ENCODE measurements at regions not wholly inside any gene's neighbourhood (a gene's known extent, or its start where the extent isn't known, plus 50 kb on each side); places are given as distances from the start of the nearest gene placed in this dataset.
"Not testable (repeated sequence)": the region's sequence is repeated elsewhere in the genome, so short reads cannot be mapped to it uniquely, and the experiment has no call there.

DNA sequence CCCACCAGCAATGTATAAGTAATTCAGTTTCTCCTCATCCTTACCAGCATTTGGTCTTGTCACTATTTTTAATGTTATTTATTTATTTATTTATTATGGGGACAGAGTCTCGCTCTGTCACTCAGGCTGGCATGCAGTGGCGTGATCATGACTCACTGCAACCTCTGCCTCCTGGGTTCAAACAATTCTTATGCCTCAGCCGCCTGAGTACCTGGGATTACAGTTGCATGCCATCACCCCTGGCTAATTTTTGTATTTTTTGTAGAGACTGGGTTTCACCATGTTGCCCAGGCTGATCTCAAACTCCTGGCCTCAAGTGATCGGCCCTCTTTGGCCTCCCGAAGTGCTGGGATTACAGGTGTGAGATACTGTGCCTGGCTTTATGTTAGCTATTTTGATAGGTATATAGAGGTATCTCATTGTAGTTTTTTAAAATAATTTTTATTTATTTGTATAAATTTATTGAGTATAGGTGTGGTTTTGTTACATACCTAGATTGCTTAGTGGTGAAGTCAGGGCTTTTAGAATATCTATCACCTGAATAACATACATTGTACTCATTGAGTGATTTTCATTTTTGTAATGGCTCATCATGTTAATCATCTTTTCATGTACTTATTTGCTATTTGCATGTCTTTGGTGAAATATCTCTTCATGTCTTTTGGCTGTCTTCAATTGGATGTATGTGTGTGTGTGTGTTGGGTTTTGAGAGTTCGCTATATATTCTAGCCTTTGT, 53.3 kb downstream of the TANC2 start:
- no peaks in the 10 kb centered on the region for H3K36me3 Mint-ChIP-seq (ENCODE audit: insufficient read depth)
- DNase-seq (ENCODE audit: low spot score in 2 of 2) (no peak), ATAC-seq (replicated peaks; ENCODE audit: extremely low read depth, poor library complexity, severe bottlenecking) (no peak)
- H3K27me3 Mint-ChIP-seq, result no peaks in the 10 kb centered on the region
- no peak overlapping the region for H3K4me3 Mint-ChIP-seq
- no peaks in the 10 kb centered on the region for H3K9me3 Mint-ChIP-seq
- peaks cover 9% of the 10 kb centered on the region for H3K4me1 Mint-ChIP-seq
- no peak overlapping the region for H3K27ac Mint-ChIP-seq (ENCODE audit: low read depth)

DNA sequence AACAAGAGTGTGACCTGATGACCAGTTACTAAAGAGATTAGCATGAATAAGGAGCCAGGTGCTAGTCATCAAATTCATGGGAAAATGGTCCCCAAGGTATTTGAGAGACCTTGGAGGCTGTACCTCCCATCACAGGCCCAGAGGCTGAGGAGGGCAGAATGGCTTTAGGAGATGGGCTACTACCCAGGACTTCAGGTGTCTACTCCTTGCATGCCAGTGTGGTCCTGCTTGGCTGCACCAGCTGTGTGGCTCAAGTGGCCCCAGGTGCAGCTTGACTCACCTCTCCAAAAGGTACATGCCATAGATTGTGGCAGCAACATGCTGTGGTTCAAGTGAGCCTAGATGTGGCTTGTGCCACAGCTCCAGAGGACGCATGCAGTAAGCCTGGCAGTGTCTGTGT, 56.5 kb downstream of the TANC2 start:
- Mint-ChIP-seq H3K4me1 (peaks cover 9% of the 10 kb centered on the region), H3K4me3 (no peak overlapping the region), H3K27ac (ENCODE audit: low read depth) (no peak overlapping the region), H3K27me3 (no peaks in the 10 kb centered on the region), H3K9me3 (no peaks in the 10 kb centered on the region), H3K36me3 (ENCODE audit: insufficient read depth) (no peaks in the 10 kb centered on the region)
- no peak for ATAC-seq (replicated peaks; ENCODE audit: extremely low read depth, poor library complexity, severe bottlenecking)
- no peak for DNase-seq (ENCODE audit: low spot score in 2 of 2)

- H3K27me3 Mint-ChIP-seq, result no peaks in the 10 kb centered on the region
- no peaks in the 10 kb centered on the region for H3K9me3 Mint-ChIP-seq
- H3K36me3 Mint-ChIP-seq (ENCODE audit: insufficient read depth), result no peaks in the 10 kb centered on the region
- no peak for DNase-seq (ENCODE audit: low spot score in 2 of 2)
- H3K4me1 Mint-ChIP-seq, result peaks cover 9% of the 10 kb centered on the region
- no peak for ATAC-seq (replicated peaks; ENCODE audit: extremely low read depth, poor library complexity, severe bottlenecking)
- H3K4me3 Mint-ChIP-seq, result no peak overlapping the region
- no peak overlapping the region for H3K27ac Mint-ChIP-seq (ENCODE audit: low read depth)
Measured at GRCh38 chr17:63023049-63023448, 57.0 kb downstream of the TANC2 start.

GRCh38 chr17:63024201-63024600, 58.2 kb downstream of the TANC2 start:
- Mint-ChIP-seq H3K4me3 (no peak overlapping the region), H3K36me3 (ENCODE audit: insufficient read depth) (no peaks in the 10 kb centered on the region), H3K27me3 (no peaks in the 10 kb centered on the region), H3K4me1 (peaks cover 9% of the 10 kb centered on the region), H3K9me3 (no peaks in the 10 kb centered on the region), H3K27ac (ENCODE audit: low read depth) (no peak overlapping the region)
- no peak for DNase-seq (ENCODE audit: low spot score in 2 of 2)
- no peak for ATAC-seq (replicated peaks; ENCODE audit: extremely low read depth, poor library complexity, severe bottlenecking)

- Mint-ChIP-seq H3K9me3 (no peaks in the 10 kb centered on the region), H3K27me3 (no peaks in the 10 kb centered on the region), H3K4me1 (peaks cover 9% of the 10 kb centered on the region), H3K27ac (ENCODE audit: low read depth) (no peak overlapping the region), H3K36me3 (ENCODE audit: insufficient read depth) (no peaks in the 10 kb centered on the region), H3K4me3 (no peak overlapping the region)
- ATAC-seq (replicated peaks; ENCODE audit: extremely low read depth, poor library complexity, severe bottlenecking), result no peak
- DNase-seq (ENCODE audit: low spot score in 2 of 2), result no peak
Measured at GRCh38 chr17:63024716-63025115, 58.7 kb downstream of the TANC2 start.

DNA sequence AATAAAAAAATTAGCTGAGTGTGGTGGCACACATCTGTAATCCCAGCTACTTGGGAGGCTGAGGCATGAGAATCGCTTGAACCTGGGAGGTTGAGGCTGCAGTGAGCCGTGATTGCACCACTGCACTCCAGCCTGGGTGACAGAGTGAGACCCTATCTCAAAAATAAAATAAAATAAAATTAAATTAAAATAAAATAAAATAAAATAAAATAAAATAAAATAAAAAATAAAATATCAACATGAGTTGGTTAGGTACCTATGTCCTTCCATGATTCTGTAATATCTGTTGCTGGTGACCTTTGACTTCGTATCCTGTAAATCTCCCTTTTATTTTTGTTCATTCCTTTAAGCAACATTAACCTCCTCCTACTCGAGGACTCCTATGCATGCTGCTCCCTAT, 59.6 kb downstream of the TANC2 start:
- not testable (repeated sequence) for H3K4me1 Mint-ChIP-seq; DNase-seq (ENCODE audit: low spot score in 2 of 2); ATAC-seq (replicated peaks; ENCODE audit: extremely low read depth, poor library complexity, severe bottlenecking); H3K27me3 Mint-ChIP-seq; H3K36me3 Mint-ChIP-seq (ENCODE audit: insufficient read depth); H3K9me3 Mint-ChIP-seq; H3K4me3 Mint-ChIP-seq; H3K27ac Mint-ChIP-seq (ENCODE audit: low read depth)

GRCh38 chr17:63029541-63029940, 63.5 kb downstream of the TANC2 start:
- peaks cover 3% of the 10 kb centered on the region for H3K36me3 Mint-ChIP-seq (ENCODE audit: insufficient read depth)
- peaks cover 5% of the 10 kb centered on the region for H3K9me3 Mint-ChIP-seq
- H3K4me3 Mint-ChIP-seq, result no peak overlapping the region
- DNase-seq (ENCODE audit: low spot score in 2 of 2) (no peak), ATAC-seq (replicated peaks; ENCODE audit: extremely low read depth, poor library complexity, severe bottlenecking) (no peak)
- H3K27me3 Mint-ChIP-seq, result no peaks in the 10 kb centered on the region
- H3K4me1 Mint-ChIP-seq, result no peaks in the 10 kb centered on the region
- H3K27ac Mint-ChIP-seq (ENCODE audit: low read depth), result no peak overlapping the region

- H3K4me1 Mint-ChIP-seq, result peaks cover 9% of the 10 kb centered on the region
- H3K36me3 Mint-ChIP-seq (ENCODE audit: insufficient read depth), result peaks cover 3% of the 10 kb centered on the region
- no peak for DNase-seq (ENCODE audit: low spot score in 2 of 2)
- no peak overlapping the region for H3K27ac Mint-ChIP-seq (ENCODE audit: low read depth)
- H3K27me3 Mint-ChIP-seq, result no peaks in the 10 kb centered on the region
- H3K9me3 Mint-ChIP-seq, result peaks cover 5% of the 10 kb centered on the region
- no peak for ATAC-seq (replicated peaks; ENCODE audit: extremely low read depth, poor library complexity, severe bottlenecking)
- H3K4me3 Mint-ChIP-seq, result no peak overlapping the region
Measured at GRCh38 chr17:63032142-63032541, 66.1 kb downstream of the TANC2 start.

- no peak overlapping the region for H3K4me3 Mint-ChIP-seq
- DNase-seq (ENCODE audit: low spot score in 2 of 2) (no peak), ATAC-seq (replicated peaks; ENCODE audit: extremely low read depth, poor library complexity, severe bottlenecking) (no peak)
- H3K27me3 Mint-ChIP-seq, result no peaks in the 10 kb centered on the region
- peak overlapping the region; percentile 3 for H3K27ac Mint-ChIP-seq (ENCODE audit: low read depth)
- H3K9me3 Mint-ChIP-seq, result peaks cover 5% of the 10 kb centered on the region
- peaks cover 3% of the 10 kb centered on the region for H3K36me3 Mint-ChIP-seq (ENCODE audit: insufficient read depth)
- H3K4me1 Mint-ChIP-seq, result peaks cover 9% of the 10 kb centered on the region
Measured at GRCh38 chr17:63033142-63033541, 67.1 kb downstream of the TANC2 start.

- peaks cover 5% of the 10 kb centered on the region for H3K9me3 Mint-ChIP-seq
- H3K27me3 Mint-ChIP-seq, result no peaks in the 10 kb centered on the region
- no peak overlapping the region for H3K4me3 Mint-ChIP-seq
- ATAC-seq (replicated peaks; ENCODE audit: extremely low read depth, poor library complexity, severe bottlenecking) (no peak), DNase-seq (ENCODE audit: low spot score in 2 of 2) (no peak)
- peaks cover 3% of the 10 kb centered on the region for H3K36me3 Mint-ChIP-seq (ENCODE audit: insufficient read depth)
- H3K27ac Mint-ChIP-seq (ENCODE audit: low read depth), result no peak overlapping the region
- peaks cover 14% of the 10 kb centered on the region for H3K4me1 Mint-ChIP-seq
Measured at GRCh38 chr17:63035271-63035670, 69.2 kb downstream of the TANC2 start.

DNA sequence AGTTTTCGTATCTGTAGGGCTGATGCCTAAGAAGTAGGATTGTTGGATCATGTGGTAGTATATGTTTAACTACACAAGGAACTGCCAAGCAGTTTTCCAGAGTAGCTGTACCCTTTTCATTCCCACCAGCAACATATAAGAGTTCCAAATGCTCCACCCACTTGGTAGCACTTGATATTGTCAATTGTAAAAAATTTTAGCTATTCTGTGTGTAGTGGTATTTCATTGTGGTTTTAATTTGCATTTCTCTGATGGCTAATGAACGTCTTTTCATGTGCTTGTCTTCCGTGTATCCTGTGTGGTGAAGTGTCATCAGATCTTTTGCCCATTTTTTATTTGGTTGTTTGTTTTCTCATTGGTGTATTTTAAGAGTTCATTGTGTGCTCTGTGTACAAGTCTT, 69.7 kb downstream of the TANC2 start:
- peaks cover 14% of the 10 kb centered on the region for H3K4me1 Mint-ChIP-seq
- H3K36me3 Mint-ChIP-seq (ENCODE audit: insufficient read depth), result peaks cover 3% of the 10 kb centered on the region
- ATAC-seq (replicated peaks; ENCODE audit: extremely low read depth, poor library complexity, severe bottlenecking) (no peak), DNase-seq (ENCODE audit: low spot score in 2 of 2) (no peak)
- H3K9me3 Mint-ChIP-seq, result peaks cover 5% of the 10 kb centered on the region
- no peak overlapping the region for H3K4me3 Mint-ChIP-seq
- no peak overlapping the region for H3K27ac Mint-ChIP-seq (ENCODE audit: low read depth)
- H3K27me3 Mint-ChIP-seq, result no peaks in the 10 kb centered on the region

GRCh38 chr17:63039342-63039741, 73.3 kb downstream of the TANC2 start:
- DNase-seq (ENCODE audit: low spot score in 2 of 2) (no peak), ATAC-seq (replicated peaks; ENCODE audit: extremely low read depth, poor library complexity, severe bottlenecking) (no peak)
- H3K27me3 Mint-ChIP-seq, result peaks cover 9% of the 10 kb centered on the region
- no peak overlapping the region for H3K4me3 Mint-ChIP-seq
- H3K4me1 Mint-ChIP-seq, result peaks cover 19% of the 10 kb centered on the region
- H3K9me3 Mint-ChIP-seq, result no peaks in the 10 kb centered on the region
- no peaks in the 10 kb centered on the region for H3K36me3 Mint-ChIP-seq (ENCODE audit: insufficient read depth)
- no peak overlapping the region for H3K27ac Mint-ChIP-seq (ENCODE audit: low read depth)

DNA sequence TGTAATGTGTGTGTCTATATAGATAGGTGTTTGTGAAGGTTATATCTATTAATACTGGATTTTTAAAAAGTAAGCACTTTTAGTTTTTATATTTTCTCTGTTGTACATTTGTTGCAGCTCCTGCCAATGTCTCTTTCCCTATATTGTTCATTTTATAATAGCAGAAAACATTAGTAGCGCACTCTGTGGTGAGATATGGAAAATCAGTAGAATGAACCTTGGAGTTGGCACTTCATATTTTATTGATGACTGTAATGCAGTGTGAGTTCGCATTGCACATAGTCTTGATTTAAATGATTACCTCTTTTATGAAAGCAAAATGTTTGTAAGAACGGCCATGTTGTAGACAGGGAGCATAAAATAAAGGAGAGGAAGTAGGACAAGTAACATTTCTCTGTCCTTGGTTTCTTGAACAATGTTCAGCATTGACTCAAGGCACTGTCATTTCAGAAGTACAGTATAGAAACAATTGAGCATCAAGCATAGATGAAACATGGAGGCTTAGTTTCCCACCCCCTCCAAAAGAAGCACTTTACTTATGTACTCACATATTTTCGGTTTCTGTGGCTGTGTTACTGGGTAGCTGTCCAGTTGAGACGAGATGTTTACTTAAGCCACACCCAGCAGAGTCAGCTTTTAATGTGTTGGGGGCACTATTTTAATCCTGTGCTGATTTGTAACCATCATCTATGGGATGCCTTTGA, 74.0 kb downstream of the TANC2 start:
- peaks cover 19% of the 10 kb centered on the region for H3K4me1 Mint-ChIP-seq
- H3K36me3 Mint-ChIP-seq (ENCODE audit: insufficient read depth), result no peaks in the 10 kb centered on the region
- no peak overlapping the region for H3K4me3 Mint-ChIP-seq
- no peak overlapping the region for H3K27ac Mint-ChIP-seq (ENCODE audit: low read depth)
- ATAC-seq (replicated peaks; ENCODE audit: extremely low read depth, poor library complexity, severe bottlenecking), result no peak
- no peaks in the 10 kb centered on the region for H3K9me3 Mint-ChIP-seq
- peaks cover 9% of the 10 kb centered on the region for H3K27me3 Mint-ChIP-seq
- DNase-seq (ENCODE audit: low spot score in 2 of 2), result no peak
